Fibroblast of villous mesenchyme (primary cell): ENCODE measurements at regions not wholly inside any gene's neighbourhood (a gene's known extent, or its start where the extent isn't known, plus 50 kb on each side); places are given as distances from the start of the nearest gene placed in this dataset.

ENCODE experiments used
- DNase-seq: peaks from one replicate; pipeline ENCODE4 v3.0.0-alpha.2; 2010; ENCODE audit warnings: low read depth
- H3K4me3 ChIP-seq: 2 replicates; pipeline ENCODE4 v1.5.1; 2011; ENCODE audit warnings: low read depth, mild to moderate bottlenecking, low read length
- CTCF ChIP-seq: IDR thresholded peaks from 2 replicates; pipeline ENCODE4 v1.5.1; 2012; ENCODE audit warnings: low read depth, mild to moderate bottlenecking, low read length; ENCODE audit not compliant: insufficient read depth

GRCh38 chr9:16352791-16353401 is 517.6 kb downstream of the BNC2 start:
- no peak for TF ChIP-seq CTCF
- no peak overlapping the region for H3K4me3 ChIP-seq
- DNase-seq, result peak; percentile 90

GRCh38 chr9:16356196-16356765 is 514.2 kb downstream of the BNC2 start:
- TF ChIP-seq CTCF, result no peak
- H3K4me3 ChIP-seq, result no peak overlapping the region
- no peak for DNase-seq

GRCh38 chr9:16357828-16358227 is 512.6 kb downstream of the BNC2 start:
- no peak for TF ChIP-seq CTCF
- H3K4me3 ChIP-seq, result no peak overlapping the region
- no peak for DNase-seq

- TF ChIP-seq CTCF, result no peak
- H3K4me3 ChIP-seq, result no peak overlapping the region
- no peak for DNase-seq
Observed at GRCh38 chr9:16358751-16359150, 511.7 kb downstream of the BNC2 start.
